Left lung (tissue), 4 donors: ENCODE measurements at regions not wholly inside any gene's neighbourhood (a gene's known extent, or its start where the extent isn't known, plus 50 kb on each side); places are given as distances from the start of the nearest gene placed in this dataset.

Experiments used
- ATAC-seq: fragments of 200-7000 bp; cut with Tn5 transposase; one replicate; pipeline ENCODE4 v1.9.1; 2020; ENCODE audit warnings: moderate library complexity
- DNase-seq, 4 donors: peaks; one replicate each; pipeline ENCODE4 v3.0.0-alpha.2; 2013 to 2020
- H3K27ac ChIP-seq, 2 donors: fragments of 200-600 bp; sonication (generic) in 1 of 2; one replicate each; pipeline versions ENCODE4 v1.5.0 to v1.8.0; 2020 to 2021
- H3K27me3 ChIP-seq, 2 donors: fragments of 200-600 bp; sonication (generic) in 1 of 2; one replicate each; pipeline versions ENCODE4 v1.5.0 to v1.8.0; 2020 to 2021
- H3K36me3 ChIP-seq, 2 donors: fragments of 200-600 bp; sonication (generic) in 1 of 2; one replicate each; pipeline versions ENCODE4 v1.5.0 to v1.8.0; 2020 to 2021
- H3K4me1 ChIP-seq, 2 donors: fragments of 200-600 bp; one replicate each; pipeline ENCODE4 v1.8.0; 2021
- H3K4me3 ChIP-seq, 2 donors: fragments of 200-600 bp; sonication (generic) in 1 of 2; one replicate each; pipeline versions ENCODE4 v1.5.0 to v1.8.0; 2020 to 2021; ENCODE audit warnings: mild to moderate bottlenecking in 1 of 2
- H3K9me3 ChIP-seq, 2 donors: fragments of 200-600 bp; sonication (generic) in 1 of 2; one replicate each; pipeline versions ENCODE4 v1.5.0 to v1.8.0; 2020 to 2021
- intact Hi-C, 2 donors: fragments of 100-400 bp; cut with DNase I; formaldehyde crosslinking; loops; one replicate each; pipeline versions ENCODE4 v1.11.2 to v1.14.2; 2022
- TF ChIP-seq, protein P1 (sequence below), 2 donors: fragments of 200-600 bp; sonication (generic) in 1 of 2; IDR thresholded peaks; one replicate each; pipeline versions ENCODE4 v1.5.0 to v1.8.0; 2021; ENCODE audit warnings: antibody characterized with exemption in 2 of 2
- donor health status: DM: no; HTN: yes; CAD: no.
- donor health status: DM: no; HTN: no; CAD: no.

DNA sequence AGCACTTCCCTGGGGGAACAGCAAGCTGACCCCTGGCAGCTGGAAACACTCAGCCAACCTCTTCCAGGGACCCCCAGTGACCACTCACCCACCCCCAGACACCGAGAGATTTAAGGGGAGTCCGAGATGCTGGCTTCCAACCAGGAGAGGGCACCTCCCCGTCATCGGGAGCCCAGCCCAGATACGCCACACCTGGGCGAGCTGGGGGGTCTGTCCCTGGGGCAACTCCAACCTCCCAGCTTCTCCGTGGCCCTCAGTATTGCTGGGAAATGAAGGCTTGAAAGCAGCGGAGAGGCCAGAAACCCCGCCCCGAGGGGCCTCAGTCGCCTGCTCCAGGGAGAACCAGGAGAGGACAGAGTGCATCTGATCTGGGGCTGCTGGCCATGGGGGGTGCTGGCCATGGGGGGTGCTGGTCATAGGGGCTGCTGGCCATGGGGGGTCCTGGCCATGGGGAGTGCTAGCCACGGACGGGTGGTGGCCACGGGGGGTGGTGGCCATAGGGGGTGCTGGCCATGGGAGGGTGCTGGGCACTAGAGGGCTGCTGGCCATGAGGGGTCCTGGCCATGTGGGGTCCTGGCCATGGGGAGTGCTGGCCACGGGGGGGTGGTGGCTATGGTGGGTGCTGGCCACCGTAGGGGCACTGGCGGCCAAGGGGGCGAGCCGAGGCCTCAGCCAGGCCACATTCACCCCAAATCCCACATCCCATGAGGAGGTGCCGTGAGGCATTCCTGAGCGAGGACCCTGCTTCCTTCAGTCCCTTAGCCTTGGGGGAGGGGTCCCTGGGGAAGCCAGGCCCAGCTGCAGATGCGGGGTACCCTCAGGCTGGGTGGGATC is 61.5 kb upstream of the TTC34 start:
- intact Hi-C loops: no loop called here
- peaks cover 0 to 73% of the 10 kb centered on the region in 2 donors for H3K27me3 ChIP-seq
- DNase-seq: peak in 1 of 4 donors; percentile 49

DNA sequence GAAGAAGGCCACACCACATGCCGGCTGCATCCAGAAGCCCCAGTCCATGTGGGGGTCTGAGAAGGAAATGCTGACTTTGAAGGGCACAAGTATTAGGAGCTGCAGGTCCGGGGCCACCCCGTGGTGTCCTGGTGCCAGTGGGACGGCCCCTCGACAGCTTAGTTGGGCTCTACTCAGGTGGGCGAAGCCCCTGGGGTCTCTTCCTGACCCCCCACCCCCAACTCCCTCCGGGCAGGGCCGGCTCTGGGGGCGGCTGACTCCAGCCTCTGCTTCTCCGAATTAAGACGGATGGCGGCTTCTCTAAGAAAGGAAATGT is 62.1 kb upstream of the TTC34 start:
- no peak for ATAC-seq
- Histone ChIP-seq H3K27me3 (peaks cover 0 to 77% of the 10 kb centered on the region in 2 donors), H3K27ac (no peak overlapping the region), H3K36me3 (no peaks in the 10 kb centered on the region), H3K4me1 (no peaks in the 10 kb centered on the region), H3K4me3 (no peak overlapping the region), H3K9me3 (peaks cover 0 to 3% of the 10 kb centered on the region in 2 donors)
- intact Hi-C loops: no loop called here
- peak in 1 of 4 donors; percentile 54 for DNase-seq
- TF ChIP-seq, protein P1, sequence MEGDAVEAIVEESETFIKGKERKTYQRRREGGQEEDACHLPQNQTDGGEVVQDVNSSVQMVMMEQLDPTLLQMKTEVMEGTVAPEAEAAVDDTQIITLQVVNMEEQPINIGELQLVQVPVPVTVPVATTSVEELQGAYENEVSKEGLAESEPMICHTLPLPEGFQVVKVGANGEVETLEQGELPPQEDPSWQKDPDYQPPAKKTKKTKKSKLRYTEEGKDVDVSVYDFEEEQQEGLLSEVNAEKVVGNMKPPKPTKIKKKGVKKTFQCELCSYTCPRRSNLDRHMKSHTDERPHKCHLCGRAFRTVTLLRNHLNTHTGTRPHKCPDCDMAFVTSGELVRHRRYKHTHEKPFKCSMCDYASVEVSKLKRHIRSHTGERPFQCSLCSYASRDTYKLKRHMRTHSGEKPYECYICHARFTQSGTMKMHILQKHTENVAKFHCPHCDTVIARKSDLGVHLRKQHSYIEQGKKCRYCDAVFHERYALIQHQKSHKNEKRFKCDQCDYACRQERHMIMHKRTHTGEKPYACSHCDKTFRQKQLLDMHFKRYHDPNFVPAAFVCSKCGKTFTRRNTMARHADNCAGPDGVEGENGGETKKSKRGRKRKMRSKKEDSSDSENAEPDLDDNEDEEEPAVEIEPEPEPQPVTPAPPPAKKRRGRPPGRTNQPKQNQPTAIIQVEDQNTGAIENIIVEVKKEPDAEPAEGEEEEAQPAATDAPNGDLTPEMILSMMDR (IDR thresholded peaks at IDR 0.05): no peak

More for the DNA sequence above, 61.5 kb upstream of the TTC34 start:
- peaks cover 0 to 3% of the 10 kb centered on the region in 2 donors for H3K9me3 ChIP-seq
- no peak overlapping the region for H3K27ac ChIP-seq
- H3K36me3 ChIP-seq: no peaks in the 10 kb centered on the region
- no peak for ATAC-seq
- H3K4me1 ChIP-seq: no peaks in the 10 kb centered on the region
- TF ChIP-seq, protein P1 (IDR thresholded peaks at IDR 0.05): no peak
- H3K4me3 ChIP-seq: no peak overlapping the region

DNA sequence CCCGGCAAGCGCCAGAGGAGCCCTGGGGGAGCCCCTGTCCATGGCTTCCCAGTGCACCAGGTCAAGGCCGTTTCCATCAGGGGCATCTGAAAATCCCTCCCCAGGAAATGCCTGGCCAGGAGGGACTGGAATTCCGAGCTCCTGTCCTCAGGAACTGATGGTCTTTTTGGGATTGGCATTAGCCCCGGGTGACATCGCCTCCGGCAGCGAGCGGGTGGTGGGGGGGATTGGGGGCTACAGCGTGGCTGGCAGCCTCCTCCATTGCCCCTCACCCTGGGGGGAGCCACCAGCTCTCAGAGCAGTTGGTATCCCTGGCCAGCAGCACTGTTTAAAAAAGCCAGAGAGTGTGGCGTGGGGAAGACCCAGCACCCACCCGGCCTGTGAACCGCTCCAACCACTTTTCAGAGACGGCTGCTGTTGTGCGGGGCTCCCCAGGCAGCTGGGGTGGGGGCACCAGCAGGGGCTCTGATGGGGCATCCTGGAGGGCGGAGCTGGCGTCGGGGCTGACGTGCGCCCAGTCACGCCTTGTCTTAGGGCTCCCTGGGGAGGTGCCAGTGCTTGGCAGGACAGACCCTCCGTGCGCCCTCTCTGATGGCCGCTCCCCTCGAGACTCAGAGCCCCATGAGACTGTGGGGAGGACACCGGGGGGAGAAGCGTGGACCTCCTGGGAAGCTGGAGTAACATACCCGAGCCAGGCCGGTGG is 62.9 kb upstream of the TTC34 start:
- H3K4me1 ChIP-seq: no peaks in the 10 kb centered on the region
- DNase-seq (peak in 1 of 4 donors; percentile 58), ATAC-seq (no peak)
- peaks cover 0 to 85% of the 10 kb centered on the region in 2 donors for H3K27me3 ChIP-seq
- H3K27ac ChIP-seq: no peak overlapping the region
- H3K9me3 ChIP-seq: no peaks in the 10 kb centered on the region
- intact Hi-C loops: no loop called here
- H3K4me3 ChIP-seq: no peak overlapping the region
- TF ChIP-seq, protein P1 (IDR thresholded peaks at IDR 0.05): no peak
- H3K36me3 ChIP-seq: no peaks in the 10 kb centered on the region

DNA sequence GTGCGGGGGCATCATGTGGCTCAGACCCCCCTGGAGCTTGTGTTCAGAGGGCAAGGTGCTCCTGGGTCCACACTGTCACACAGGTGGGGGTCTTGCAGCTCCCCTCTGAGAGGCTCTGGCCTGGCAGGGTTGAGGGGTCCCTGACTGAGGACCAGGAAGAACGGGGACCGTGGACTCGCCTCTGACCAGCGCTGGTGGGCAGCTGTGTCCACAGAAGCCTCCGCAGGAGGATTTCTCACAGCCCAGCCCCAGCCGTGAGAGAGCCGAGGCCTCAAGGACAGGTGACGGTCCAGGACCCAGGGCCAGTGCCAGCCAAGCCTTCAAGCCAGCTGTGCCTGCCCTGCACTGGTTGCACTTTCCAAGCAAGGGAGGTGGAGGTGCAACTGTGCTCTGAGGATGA is 63.5 kb upstream of the TTC34 start:
- Histone ChIP-seq H3K4me3 (no peak overlapping the region), H3K4me1 (no peaks in the 10 kb centered on the region), H3K9me3 (no peaks in the 10 kb centered on the region), H3K36me3 (no peaks in the 10 kb centered on the region), H3K27ac (no peak overlapping the region), H3K27me3 (peaks cover 0 to 91% of the 10 kb centered on the region in 2 donors)
- DNase-seq (peak in 1 of 4 donors; percentile 62), ATAC-seq (no peak)
- TF ChIP-seq, protein P1 (IDR thresholded peaks at IDR 0.05): no peak
- intact Hi-C loops: no loop called here
